RPMI8226 (cell line): ENCODE measurements at regions not wholly inside any gene's neighbourhood (a gene's known extent, or its start where the extent isn't known, plus 50 kb on each side); places are given as distances from the start of the nearest gene placed in this dataset.
"Not testable (repeated sequence)": the region's sequence is repeated elsewhere in the genome, so short reads cannot be mapped to it uniquely, and the experiment has no call there.

Experiments used
- DNase-seq: peaks from one replicate; pipeline ENCODE4 v3.0.0-alpha.2; 2015

DNA sequence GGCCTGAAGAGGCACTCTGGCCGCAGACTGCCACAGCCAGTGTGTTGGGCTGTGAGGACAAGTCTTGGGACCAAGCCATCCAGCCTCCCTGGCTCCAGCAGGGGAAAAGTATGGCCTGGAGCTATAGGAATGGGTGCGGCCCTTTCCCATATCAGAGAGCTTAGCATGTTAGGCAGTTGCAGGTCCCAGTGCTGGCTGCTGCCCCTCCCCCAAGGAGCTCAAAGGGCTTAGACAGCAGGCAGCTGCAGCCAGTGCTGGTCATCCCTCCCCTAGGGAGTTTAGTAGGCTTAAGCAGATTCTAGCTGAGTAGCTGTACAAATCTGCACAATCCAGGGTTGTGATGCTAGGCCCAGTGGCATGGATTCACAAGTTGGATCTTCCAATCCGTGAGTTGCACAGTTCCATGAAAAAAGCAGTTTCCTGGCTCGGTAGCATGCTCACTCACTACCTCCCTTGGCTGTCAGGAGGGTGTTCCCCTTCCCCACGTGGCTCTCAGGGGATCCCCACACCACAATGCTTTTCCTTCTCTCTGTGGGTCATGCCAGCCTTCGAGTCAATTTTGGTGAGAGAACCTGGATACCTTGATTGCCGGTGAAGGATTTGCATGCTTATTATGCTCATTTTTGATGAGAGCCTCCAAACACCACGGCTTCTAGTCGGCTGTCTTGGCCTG, 1490.8 kb downstream of the BRINP3 start:
- no peak for DNase-seq

DNA sequence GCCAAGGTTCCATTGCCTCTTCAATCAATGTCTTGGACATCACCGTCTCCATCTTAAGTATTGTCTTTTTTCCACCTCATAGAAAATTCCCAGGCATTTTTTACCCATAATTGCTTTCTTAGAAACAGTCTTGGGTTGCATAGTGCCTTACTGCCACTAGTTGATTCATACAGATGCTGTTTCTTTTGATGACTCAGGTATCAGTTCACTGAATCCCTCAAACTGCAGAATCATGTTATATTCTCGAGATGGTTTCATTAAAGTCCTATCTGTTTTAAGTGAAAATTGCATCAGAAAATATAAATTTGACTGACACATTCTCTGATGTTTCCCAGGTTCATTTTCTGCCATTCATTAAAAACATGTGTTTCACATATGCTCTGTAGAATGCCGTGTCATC, 1489.1 kb downstream of the BRINP3 start:
- no peak for DNase-seq

DNA sequence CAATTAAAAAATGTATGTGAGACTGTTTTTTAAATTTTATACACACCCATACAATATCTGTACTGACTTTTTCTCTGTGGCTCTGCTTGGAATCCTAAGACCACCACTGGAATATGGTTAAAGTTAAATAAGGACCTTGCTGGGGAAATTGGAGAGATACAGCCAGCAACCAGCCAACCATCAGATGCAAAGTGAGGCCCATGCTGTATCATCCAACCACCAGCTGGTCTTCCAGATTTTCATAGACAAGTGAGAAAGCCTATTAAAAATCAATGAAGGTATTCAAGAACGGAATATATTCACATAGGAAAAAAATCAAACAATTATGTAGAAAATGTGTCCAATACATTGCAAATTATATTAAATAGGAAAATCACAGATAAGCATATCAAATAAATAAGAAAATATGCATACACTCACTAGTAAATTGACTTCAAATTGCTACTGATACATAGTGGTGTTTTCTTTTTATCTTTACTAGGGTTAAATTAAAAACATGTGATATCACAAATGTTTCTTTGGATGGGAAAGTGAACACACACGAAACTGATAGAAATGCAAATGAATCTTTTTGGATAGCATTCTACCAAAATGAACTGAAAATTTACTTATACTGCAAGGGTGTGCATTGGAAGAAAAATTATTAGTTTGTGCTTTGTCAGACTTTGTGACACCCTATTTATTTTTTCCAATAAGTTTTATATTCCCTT, 1486.3 kb downstream of the BRINP3 start:
- no peak for DNase-seq

DNA sequence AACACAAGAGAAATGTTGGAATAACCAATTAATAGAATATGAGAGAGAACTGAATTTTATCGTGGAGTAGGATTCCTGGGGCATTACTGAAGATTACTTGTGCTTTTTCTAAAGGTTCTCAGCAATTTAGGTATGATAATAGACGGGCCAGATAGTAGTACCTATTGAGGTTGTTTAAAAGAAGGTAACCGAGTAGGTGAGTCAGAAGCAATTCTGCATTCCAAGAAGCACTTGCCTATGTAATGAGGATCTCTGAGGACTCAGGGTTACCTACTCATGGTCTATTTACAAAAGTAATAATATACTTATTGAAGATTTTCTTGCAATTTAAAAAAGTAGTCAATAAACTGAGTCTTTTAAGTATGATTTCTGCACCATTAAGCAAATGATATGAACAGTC, 1469.8 kb downstream of the BRINP3 start:
- no peak for DNase-seq

DNA sequence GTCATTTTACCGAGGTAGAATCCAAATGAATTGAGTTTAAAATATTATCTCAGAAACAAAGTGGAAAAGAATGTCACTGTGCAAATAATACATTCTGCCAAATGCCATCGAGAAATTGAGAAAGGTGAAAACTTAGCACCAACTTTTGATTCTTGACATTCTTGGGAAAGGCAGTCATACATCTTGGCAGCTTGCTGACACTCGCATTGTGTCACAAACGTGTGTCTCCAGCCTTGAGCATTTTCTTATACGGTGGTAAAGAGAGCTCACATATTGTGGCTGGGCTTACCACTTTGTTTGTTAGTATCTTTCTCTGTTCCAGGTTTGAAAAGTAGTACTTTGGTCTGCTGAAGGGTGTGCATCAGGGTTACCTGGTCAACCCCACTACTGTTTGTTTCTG, 1456.1 kb downstream of the BRINP3 start:
- DNase-seq, result no peak

DNA sequence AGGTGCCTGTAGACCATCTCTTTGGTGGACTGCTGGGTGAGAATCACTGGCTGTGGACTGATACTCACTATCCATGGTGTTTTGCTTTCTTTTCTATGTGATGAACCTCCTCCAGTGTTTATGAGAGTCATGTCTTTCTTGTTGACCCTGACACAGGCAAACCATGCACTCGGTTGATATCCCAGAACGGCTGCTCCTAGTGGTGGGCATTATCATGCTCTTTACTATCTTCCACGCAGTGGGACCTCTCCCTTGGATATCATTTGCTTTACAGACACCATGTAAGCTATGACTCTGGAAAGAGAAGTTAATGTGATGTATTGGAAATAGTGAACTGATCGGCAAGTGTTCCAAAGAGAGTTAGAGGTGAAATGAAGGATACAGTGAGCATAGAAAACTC, 1455.6 kb downstream of the BRINP3 start:
- DNase-seq, result no peak

DNA sequence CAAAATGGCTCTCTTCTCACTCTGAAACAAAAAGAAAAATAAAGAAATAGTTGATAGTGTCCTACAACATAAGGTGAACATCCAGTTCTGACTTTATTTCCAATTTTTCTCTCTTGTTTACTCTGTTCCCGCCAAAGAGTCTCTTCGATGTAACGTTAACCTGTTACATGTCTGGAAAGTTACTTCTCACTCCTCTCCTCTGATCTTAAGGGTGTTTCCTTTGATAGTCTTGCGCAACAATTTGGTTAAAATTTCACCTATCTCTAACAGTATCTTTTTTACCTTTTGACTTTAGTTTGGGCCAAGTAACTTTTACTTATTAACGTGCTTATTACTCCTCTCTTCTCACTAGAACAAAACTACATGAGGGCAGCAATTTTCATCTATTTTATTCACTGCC, 1450.2 kb downstream of the BRINP3 start:
- no peak for DNase-seq

DNA sequence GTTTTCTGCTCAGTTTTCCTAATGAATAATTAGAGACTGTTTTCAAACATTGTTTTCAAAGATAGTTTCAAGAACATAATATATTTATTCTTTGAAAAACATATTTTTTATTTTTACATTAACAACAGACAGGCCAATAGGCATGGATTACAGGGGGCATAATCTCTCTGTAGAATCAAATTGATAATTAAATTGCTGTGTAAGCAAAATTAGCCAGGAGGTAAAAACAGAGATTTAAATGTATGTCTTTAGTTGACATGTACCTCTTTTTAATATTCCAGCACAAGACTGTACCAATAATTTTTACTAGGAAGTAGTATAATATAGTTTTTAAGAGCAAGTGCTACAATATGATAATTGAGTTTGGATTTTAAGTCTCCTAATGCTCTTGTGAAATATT, 1444.5 kb downstream of the BRINP3 start:
- no peak for DNase-seq

DNA sequence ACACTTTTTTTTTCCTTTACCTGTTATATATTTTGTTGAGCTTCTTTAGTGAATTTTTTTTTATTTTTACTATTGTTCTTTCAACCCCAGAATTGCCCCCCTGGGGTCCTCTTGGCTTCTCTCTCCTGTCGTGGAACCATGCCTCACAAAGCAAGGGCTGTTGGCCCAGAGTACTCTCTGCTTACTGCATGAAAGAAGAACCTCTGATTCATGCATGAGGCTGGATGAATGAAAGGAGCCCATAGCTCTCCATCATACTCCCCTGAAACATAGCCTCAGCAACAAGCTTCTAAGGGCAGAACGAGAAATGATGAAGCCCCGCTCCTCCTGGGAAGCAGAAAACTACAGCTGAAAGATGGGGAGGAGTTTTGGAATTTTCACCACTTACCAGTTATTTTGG, 1441.0 kb downstream of the BRINP3 start:
- no peak for DNase-seq

DNA sequence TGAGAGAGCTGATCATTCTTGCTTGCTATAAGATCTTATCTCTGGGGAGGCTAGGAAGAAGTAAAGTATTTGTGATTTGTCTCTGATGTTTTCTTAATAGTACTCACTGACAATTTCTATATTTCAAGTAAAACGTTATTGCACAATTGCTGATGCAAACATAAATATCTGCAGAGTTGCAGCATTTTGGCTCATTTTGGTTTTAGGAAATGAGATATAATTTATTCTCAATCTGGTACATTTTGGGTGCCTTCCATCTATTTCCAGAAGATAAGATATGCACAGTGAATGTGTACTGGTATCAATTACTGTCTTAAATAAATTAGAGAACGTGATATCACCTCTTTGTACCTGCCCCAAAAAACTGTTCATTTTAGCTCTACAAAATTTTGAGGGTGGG, 1431.5 kb downstream of the BRINP3 start:
- DNase-seq, result no peak

DNA sequence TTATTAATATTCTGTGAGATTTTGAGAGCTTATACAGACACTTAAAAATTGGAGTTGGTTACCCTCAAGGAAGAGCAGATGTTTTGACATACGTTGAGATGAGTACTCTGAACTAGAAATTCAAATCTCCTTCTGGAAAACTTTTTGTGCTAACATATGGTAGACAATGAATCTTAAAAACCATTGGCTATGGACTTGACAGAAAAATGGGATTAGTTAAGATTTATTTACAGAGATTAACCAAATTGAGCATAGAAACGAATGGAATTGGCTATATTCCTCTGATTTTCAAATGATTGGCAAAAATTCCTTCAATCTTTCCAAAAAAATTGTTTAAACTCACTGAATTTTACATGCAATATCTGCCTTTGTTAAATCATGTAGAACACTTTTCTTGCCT, 1392.9 kb downstream of the BRINP3 start:
- DNase-seq, result no peak

DNA sequence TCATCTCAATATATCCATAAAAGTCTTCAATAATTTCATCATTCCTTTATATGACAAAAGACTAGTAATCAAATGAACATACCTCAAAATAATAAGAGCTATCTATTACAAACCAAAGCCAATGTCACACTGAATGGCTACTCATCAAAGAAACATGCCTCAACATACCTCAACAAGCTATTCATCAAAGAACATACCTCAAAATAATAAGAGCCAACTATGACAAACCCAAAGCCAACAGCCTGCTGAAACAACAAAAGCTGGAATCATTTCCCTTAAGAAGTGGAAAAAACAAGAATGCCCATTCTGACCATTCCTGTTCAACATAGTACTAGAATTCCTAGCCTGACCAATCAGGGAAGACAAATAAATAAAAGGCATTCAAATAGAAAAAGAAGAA, 1373.7 kb downstream of the BRINP3 start:
- no peak for DNase-seq

DNA sequence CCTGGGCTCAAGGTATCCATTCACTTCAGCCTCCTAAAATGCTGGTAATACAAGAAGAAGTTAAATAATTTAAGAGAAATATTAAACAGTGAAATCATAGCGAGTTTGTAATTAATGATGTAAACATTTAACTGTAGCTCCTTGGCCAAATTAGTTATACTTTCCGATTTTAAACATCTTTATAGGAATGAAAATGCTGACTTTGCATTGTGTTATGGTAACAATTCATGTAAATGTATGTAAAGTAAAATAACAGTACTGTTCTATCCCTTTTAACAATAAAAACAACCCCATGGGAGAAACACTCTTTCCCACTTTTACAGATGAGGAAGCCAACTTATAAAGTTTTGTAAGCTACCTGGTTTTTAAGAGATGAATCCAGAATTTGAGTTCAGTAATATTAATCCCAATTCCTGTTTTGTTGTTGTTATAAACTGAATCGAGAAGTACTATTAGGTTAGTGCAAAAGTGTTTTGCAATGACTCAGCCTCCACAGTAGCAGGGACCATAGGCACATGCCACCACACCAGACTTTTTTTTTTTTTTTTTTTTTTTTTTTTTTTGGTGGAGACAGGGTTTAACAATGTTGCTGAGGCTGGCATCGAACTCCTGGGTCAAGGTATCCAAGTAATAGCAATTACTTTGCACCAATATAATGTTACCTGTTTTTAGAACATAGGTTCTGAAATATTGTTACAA, 1360.4 kb downstream of the BRINP3 start:
- no peak for DNase-seq

DNA sequence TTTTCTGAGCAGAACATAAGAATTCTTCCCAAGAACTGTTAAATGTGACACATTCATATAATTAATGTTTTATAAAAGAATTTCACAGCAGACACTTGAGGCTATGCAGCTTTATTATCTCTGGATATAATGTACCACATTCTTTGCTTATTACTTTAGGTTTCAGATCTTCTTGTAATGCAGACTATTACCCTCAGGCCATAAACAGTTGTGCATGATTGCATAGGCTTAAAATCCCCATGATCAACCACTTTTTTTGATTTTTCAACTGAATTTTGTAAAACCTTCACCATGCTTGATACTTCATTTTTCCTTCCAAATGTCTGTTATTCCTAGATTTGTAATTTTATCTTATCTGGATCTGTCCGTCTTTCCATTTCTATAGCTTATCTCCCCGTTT, 1355.7 kb downstream of the BRINP3 start:
- no peak for DNase-seq

DNA sequence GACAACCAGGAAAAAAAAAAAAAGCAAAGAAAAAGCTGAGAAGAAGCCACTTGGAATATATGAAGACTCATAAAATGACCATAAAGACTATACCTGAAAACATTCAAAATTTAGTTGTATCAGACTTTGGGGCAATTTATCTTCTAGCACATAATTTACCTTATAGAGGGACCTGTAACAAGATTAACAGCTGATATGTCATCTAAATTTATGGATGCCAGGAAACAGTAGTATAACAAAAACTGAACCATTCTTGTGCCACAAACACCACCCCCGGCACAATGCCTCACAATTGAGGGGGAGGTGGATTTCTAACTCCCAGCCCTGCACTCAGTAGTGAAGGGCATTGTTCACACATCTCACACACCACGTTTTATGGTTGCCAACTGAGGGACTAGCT, 1352.0 kb downstream of the BRINP3 start:
- DNase-seq, result no peak

DNA sequence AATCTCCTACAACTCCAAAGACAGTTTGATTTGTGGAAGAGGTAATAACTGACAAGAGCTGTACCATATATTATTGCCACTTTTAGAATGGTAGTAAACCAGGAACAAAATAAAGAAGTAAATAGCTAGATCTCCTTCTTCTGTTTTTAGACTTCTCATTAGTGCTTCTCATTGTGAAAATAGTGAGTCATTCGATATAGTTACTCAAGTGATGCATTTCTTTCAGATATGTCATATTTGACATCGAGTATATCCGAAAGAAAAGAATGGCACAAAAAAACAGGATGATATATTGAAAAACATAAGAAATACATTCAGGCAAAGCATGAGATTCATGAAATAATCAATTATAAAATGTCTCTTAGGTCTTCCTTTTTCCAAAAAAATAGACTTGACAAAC, 1346.1 kb downstream of the BRINP3 start:
- DNase-seq, result no peak

DNA sequence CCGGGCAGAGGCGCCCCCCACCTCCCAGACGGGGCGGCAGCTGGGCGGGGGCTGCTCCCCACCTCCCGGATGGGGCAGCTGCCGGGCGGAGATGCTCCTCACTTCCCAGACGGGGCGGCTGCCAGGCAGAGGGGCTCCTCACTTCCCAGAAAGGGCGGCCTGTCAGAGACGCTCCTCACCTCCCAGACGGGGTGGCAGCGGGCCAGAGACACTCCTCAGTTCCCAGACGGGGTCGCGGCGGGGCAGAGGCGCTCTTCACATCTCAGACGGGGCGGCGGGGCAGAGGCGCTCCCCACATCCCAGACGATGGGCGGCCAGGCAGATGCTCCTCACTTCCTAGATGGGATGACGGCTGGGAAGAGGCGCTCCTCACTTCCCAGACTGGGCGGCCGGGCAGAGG, 1337.9 kb downstream of the BRINP3 start:
- DNase-seq, result not testable (repeated sequence)

DNA sequence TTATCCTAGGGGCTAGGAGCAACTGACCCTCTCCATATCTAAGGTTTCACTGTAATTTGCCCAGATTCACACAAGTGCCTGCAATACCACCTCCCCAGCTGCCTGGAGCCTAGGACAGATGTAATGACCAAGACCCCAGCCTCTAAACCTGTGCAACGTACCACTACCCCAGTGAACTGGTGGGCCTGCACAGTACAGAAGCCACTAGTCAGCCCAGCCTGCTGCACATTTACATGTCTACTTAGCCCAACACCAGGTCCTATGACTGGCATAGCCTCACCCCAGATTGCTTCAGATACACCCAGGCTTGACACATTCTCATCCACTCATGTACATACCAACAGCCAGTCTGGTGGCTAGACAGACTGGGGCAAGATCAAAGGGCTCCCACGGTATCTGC, 1336.6 kb downstream of the BRINP3 start:
- DNase-seq, result no peak

DNA sequence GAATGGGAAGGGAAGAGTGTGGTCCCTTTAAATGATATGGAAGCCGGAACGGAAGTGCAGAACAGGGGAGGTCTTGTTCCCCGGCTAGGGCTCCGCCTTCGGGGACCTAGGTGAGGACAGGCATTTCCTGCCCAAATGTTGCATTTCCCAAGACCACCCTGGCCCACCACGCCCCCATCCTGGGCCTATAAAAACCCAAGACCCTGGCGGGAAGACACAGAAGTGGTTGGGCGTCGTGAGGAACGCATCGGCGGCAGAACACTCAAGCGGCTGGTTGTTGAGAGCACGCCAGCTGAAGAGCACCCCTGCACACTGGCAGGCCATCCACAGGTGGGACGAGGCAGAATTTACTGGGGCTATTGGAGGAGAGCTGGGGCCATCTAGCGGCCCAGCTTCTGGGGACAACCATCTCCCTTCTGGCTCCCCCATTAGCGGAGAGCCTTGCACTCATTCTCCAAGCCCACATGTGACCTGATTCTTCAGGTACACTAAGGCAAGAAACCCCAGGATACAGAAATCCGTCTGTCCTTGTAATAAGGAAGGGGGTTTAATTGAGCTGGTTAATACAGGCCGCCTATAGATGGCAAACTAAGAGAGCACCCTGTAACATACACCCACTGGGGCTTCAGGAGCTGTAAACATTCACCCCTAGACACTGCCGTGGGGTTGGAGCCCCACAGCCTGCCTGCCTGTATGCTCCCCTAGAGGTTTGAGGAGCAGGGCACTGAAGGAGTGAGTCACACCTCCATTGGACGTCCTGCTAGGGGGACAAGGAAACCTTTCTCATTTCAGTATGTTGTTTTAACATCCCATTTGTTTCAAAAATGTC, 1327.9 kb downstream of the BRINP3 start:
- DNase-seq, result peak; percentile 43

DNA sequence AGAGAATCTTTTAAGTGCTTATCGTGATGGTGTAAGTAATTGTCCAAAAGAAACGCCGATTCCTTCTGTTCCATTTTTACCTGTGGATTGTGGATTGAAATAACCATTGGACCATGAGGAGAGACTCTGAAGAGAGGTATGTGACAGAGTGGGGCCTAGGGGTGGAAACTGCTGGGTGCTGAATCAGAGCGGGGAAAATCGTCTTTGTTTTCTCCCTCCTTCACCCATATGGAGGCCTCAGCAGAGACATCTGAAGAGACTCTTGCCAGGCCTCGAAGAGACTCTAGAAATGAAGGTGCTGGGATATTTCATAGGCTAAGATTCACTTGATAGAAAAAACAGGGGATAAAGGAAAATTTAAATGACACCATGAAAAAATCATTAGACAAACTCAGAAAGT, 1327.0 kb downstream of the BRINP3 start:
- DNase-seq, result no peak

DNA sequence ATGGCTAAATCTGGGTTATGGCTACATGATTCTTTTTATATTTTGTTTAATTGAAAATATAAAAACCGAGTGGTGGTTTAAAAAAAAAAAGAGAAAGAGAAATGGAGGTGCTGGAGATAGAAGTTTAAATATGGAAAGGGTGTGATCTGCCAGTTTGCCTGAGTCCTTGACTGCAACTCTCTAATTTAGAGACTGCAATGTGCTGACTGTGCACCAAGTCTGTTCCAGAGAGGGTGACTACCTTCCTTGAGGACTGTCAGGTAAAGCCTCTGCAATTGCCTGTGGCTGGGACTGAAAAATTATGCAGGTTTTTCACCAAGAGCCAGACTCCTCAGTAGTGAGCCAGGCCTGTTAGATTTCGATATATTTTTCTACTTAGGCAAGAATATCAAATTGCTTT, 1326.3 kb downstream of the BRINP3 start:
- DNase-seq, result peak; percentile 34

DNA sequence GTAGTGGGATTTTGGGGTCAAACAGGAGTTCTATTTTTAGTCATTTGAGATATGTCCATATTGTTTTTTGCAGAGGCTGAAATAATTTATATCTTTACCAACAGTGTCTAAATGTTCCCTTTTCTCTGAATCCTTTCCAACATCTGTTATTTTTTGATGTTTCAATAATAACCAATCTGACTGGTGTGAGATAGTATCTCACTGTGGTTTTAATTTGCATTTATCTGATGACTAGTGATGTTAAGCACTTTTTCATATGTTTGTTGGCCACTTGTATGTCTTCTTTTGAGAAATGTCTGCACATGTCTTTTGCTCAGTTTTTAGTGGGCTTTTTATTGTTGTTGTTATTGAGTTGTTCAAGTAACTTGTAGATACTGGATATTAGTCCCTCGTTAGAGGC, 1325.0 kb downstream of the BRINP3 start:
- no peak for DNase-seq

DNA sequence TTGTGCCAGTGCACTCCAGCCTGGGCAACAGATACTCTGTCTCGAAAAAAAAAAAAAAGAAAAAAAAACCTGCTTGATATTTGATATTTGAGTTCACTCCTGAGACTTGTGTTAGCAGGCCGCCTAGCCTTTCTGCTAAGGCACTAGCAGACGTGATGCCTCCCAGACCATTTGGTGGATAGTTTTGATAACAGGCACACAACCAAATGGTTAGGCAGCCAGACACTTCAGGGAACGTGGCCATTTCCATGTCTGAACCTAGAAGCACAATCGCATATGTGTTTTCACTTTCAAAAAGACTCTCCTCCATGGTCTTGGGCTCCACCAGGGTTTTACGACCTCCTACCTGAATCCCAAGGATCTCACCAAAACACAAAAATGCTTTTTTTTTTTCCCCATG, 1319.5 kb downstream of the BRINP3 start:
- no peak for DNase-seq

DNA sequence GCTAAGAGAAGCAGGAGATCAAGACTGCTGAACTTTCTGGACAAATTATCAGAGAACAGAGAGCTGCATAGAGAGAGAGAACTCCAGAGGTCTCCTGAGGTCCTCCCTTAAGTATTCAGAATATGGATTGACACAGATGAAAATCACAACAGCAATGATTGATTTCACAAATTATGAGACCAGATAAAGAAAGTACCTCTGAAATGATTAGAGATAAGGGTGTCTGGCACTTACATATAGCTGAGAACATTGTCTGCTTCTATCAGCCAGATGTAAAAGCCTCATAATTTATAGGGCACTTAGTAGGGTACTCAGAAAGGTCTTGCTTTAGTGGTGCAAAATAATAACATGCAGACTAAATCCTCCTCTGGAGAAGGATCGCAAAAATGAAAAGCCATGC, 1301.8 kb downstream of the BRINP3 start:
- DNase-seq, result no peak
